ENCODE measurements at regions not wholly inside any gene's neighbourhood (a gene's known extent, or its start where the extent isn't known, plus 50 kb on each side); places are given as distances from the start of the nearest gene placed in this dataset.
"Not testable (repeated sequence)": the region's sequence is repeated elsewhere in the genome, so short reads cannot be mapped to it uniquely, and the experiment has no call there.

DNA sequence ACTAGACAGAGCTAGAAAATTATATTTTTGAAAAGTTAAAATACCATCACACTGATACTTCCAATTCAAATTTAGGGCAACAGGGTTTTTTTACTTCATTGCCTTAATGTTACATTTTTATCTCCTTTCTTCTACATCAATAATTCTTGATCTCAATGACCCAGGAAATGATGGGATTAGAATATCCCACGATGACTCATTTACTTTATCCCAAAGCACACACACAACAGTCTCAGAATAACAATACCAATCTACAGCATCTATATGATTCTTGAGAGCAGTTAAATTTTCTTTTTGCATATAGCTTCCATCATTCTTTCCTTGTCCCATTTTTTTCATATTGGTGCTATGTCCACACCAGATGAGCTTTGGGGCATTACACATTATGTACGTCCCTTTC is 98.4 kb upstream of the EEPD1 start:
- Histone ChIP-seq H3K4me3 (no peak overlapping the region), H3K4me1 (no peaks in the 10 kb centered on the region), H3K27ac (no peak overlapping the region), H3K9me3 (no peaks in the 10 kb centered on the region), H3K36me3 (no peaks in the 10 kb centered on the region), H3K27me3 (no peaks in the 10 kb centered on the region)
- no peak for DNase-seq (ENCODE audit: extremely low spot score in 2 of 2)
- TF ChIP-seq CTCF (IDR thresholded peaks at IDR 0.05) = no peak
- TF ChIP-seq POLR2AphosphoS5 (IDR thresholded peaks at IDR 0.05; ENCODE audit: insufficient read depth in 1 of 2, low read depth in 1 of 2) = no peak
- TF ChIP-seq POLR2A (IDR thresholded peaks at IDR 0.05) = no peak
- intact Hi-C loops (cut with DNase I) = no loop called here

- intact Hi-C loops (cut with DNase I) = no loop called here
- Histone ChIP-seq H3K4me1 (no peaks in the 10 kb centered on the region), H3K27me3 (no peaks in the 10 kb centered on the region)
These were observed 97.8 kb upstream of the EEPD1 start for GRCh38 chr7:36055207-36055606.

DNA sequence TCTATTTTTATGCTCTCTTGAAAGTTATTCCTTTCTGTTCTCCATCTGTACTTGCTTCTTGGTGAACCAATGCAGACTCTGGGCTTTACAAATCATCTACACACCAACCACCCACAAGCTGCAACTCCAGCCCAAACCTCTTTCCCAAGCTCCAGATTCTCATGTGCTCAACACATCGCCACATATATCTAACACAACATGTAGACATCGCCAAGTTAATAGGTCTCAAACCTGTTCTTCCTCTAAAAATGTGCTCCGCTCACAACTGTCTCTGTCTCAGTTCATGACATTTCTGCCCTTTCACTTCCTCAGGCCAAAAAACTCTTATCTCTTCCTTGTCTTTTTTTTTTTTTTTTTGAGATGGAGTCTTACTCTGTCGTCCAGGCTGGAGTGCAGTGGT is 95.7 kb upstream of the EEPD1 start:
- intact Hi-C loops (cut with DNase I) = no loop called here
- Histone ChIP-seq H3K27ac (no peak overlapping the region), H3K4me3 (no peak overlapping the region), H3K4me1 (no peaks in the 10 kb centered on the region), H3K36me3 (no peaks in the 10 kb centered on the region), H3K9me3 (no peaks in the 10 kb centered on the region), H3K27me3 (no peaks in the 10 kb centered on the region)
- DNase-seq (ENCODE audit: extremely low spot score in 2 of 2) = no peak
- TF ChIP-seq POLR2A (IDR thresholded peaks at IDR 0.05) (no peak), POLR2AphosphoS5 (IDR thresholded peaks at IDR 0.05; ENCODE audit: insufficient read depth in 1 of 2, low read depth in 1 of 2) (no peak), CTCF (IDR thresholded peaks at IDR 0.05) (no peak)

More at GRCh38 chr7:36055207-36055606, 97.8 kb upstream of the EEPD1 start:
- TF ChIP-seq POLR2AphosphoS5 (IDR thresholded peaks at IDR 0.05; ENCODE audit: insufficient read depth in 1 of 2, low read depth in 1 of 2) = no peak
- no peak for TF ChIP-seq POLR2A (IDR thresholded peaks at IDR 0.05)
- TF ChIP-seq CTCF (IDR thresholded peaks at IDR 0.05) = no peak
- no peak overlapping the region for H3K4me3 ChIP-seq
- no peaks in the 10 kb centered on the region for H3K9me3 ChIP-seq
- DNase-seq (ENCODE audit: extremely low spot score in 2 of 2) = no peak
- no peak overlapping the region for H3K27ac ChIP-seq
- no peaks in the 10 kb centered on the region for H3K36me3 ChIP-seq

DNA sequence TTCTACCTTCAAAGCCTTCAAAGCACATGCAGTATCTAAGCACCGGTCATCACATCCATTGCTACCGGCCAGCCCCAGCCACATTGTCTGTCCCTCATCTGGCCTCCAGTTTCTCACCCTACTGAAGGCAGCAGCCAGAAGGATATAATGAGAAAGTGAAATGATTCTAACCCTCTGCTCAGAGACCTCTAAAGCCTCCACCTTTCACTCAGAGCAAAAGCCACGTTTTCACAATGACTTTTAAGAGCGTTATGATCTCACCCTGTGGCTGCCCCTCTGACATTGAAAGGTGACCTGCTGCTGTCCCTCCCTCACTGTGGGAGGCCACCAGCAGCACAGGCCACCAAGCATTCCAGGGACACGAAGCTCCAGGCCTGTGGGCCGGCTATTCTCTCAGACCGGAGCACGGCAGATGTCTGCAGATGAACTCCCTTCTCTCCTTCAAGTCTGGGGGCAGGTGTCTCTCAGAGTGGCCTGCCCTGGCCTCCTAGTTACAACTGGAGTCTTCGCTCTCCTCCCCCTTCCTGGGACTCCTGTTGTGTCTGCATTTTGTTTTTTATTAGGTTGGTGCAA is 94.9 kb upstream of the EEPD1 start:
- no peaks in the 10 kb centered on the region for H3K4me1 ChIP-seq
- no peaks in the 10 kb centered on the region for H3K9me3 ChIP-seq
- no peak for DNase-seq (ENCODE audit: extremely low spot score in 2 of 2)
- H3K27me3 ChIP-seq = no peaks in the 10 kb centered on the region
- no peaks in the 10 kb centered on the region for H3K36me3 ChIP-seq
- intact Hi-C loops (cut with DNase I) = no loop called here
- no peak overlapping the region for H3K27ac ChIP-seq
- H3K4me3 ChIP-seq = no peak overlapping the region
- TF ChIP-seq POLR2AphosphoS5 (IDR thresholded peaks at IDR 0.05; ENCODE audit: insufficient read depth in 1 of 2, low read depth in 1 of 2) = no peak
- TF ChIP-seq POLR2A (IDR thresholded peaks at IDR 0.05) = no peak
- no peak for TF ChIP-seq CTCF (IDR thresholded peaks at IDR 0.05)

- H3K36me3 ChIP-seq; H3K9me3 ChIP-seq; intact Hi-C loops (cut with DNase I); DNase-seq (ENCODE audit: extremely low spot score in 2 of 2); H3K4me1 ChIP-seq; H3K27me3 ChIP-seq; H3K4me3 ChIP-seq; H3K27ac ChIP-seq: not testable (repeated sequence)
These were observed 92.7 kb upstream of the EEPD1 start for GRCh38 chr7:36060388-36060787.
